ENCODE measurements at regions not wholly inside any gene's neighbourhood (a gene's known extent, or its start where the extent isn't known, plus 50 kb on each side); places are given as distances from the start of the nearest gene placed in this dataset.
"Not testable (repeated sequence)": the region's sequence is repeated elsewhere in the genome, so short reads cannot be mapped to it uniquely, and the experiment has no call there.

DNA sequence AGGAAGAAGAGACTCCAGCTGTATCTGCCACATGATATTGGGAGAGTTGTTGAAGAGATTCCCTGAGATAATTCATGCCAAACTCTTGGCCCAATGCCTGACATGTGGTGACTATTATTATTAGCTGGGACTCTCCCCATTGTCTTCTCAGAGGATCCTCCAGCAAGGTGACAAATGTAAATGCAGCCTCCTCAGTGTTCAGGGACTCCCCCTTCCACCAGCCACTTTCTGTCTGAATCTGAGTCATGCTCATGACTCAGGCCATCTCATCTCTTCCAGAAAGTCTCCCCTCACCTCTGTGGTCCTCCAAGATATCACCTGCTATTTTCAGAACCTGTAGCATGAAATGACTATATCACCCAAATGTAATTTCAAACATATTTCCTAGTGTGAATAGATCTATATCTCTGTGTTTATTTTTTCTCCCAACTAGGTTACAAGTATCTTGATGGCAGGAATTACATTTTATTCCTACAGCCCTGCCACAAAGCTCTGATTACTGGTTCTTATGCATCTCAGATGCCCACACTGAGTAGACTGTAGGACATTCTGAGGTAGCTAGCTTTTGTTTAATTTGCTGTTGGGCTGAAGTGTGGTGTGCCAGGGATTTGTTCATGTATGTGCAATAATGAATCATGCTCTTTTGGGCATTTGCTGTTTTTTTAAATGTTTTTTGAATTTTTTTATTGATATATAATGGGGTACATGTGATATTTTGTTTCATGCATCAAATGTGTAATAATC, 126.6 kb upstream of the IL12B start:
- no peak for DNase-seq

DNA sequence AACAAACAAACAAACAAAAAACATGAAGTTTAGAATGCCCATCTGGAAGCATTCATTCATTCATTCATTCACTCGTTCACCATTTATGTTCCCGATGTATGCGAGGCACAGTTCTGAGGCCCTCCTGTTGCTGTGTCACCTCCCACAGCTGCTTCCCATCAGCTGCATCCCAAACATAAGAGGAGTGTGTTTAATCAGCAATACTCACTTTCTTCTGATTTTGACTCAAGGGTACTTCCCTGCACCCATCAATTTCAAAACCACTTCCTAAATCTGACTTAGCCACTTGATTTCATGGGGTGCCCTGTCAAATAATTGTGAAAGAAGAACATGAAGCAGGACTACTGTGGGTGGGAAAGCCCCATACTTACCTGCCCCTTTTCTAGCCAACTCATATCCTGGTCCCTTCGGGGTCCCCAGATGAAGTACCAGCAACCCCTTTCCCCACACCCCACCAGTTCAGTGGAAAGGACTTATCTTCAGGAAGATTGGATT, 128.0 kb upstream of the IL12B start:
- no peak for DNase-seq

DNA sequence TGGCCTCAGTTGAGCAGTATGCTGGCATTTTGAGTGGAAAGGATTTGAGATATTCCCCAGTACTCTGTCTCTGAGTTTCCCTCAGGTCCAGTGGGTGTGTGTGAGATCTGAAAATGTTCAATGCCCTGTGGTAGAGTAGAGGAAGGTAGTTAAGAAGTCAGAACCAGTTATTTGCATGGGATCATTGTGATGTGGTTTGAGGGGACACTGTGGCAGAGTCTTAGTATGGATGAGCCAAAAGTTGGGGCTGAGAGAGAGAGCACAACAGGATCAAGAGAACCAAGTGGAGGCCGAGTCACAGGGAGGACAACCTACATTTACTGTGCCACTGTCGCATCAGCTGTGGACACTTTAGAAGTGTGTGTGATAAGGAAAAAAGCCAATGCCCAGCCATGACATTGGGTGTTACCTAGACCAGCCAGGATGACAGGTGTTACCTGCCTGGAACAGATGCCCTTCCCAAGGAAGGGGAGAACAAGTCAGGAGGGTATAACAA, 128.9 kb upstream of the IL12B start:
- no peak for DNase-seq

DNA sequence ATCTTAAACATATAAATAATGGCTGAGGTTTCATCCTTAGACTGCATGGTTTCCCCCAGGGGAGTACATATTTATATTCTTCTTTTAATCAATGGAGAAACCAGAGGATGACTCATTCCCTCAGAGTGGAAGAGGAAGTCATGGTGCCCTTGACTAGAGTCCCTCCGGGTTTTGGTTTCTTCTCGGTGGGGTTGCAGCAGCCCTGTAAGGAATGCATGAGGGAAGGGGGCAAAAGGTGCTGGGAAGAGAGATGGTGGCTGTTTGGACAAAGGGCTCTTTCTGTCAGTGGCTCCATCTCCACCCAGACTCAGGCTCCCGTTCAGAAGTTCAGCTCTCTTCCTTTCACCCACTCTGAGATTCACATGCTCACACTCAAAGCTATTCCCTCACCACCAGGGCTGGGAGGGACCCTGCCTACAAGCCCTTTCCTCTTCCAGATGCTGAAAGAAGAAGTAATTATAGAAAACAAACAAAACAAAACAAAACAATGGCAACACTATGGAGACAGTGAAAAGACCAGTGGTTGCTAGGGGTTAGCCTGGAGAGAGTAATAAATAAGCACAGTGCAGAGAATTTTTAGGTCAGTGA, 129.8 kb upstream of the IL12B start:
- DNase-seq = no peak

DNA sequence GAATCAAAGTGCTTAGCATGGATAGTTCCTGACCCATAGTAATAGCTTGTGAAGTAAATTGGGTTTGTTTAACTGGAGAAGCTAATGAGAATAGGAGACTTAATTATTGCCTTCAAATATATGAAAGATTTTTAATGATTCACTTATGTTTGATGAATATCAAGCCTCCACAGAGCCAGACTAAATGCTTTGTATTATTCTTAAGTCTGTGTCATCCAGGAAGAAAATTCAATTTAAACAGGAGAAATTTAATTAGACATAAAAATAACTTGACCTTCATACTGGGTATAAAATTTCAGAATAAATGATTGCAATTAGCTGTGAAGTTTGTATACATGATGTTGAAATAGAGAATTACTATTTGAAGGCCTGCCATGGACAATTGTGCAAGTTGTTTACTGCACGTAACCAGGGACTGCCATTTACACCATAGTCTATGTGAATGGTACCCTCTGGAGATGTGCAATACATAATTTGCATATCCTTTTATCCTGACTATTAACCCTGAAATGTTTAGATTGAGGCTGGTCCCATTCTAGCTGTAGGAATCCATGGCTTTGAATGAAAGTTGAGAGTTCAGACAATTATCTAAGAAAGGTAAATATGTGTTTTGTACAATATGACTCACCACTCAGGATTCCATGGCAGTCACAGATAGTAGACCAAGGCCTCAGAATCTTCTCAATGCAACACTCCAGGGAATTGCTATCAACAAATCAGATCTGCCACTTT, 133.5 kb upstream of the IL12B start:
- no peak for DNase-seq

DNA sequence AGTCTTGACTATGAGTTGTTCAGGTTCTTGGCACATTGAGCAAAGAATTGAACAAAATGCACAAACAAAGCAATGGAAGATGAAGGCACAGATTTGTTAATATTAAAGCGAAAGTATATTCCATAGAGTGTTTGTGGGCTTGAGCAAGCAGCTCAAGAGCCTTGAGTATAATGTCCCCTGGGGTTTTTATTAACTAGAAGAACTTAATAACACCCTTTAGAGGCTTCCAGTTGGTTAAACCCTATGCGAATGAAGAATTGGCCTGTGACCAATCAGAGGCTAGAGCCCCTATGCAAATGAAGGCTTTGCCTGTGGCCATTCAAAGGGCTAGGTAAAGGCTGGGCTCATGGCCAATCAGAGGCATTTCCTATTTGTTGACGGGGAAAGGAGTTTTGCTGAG, 135.3 kb upstream of the IL12B start:
- DNase-seq = no peak

DNA sequence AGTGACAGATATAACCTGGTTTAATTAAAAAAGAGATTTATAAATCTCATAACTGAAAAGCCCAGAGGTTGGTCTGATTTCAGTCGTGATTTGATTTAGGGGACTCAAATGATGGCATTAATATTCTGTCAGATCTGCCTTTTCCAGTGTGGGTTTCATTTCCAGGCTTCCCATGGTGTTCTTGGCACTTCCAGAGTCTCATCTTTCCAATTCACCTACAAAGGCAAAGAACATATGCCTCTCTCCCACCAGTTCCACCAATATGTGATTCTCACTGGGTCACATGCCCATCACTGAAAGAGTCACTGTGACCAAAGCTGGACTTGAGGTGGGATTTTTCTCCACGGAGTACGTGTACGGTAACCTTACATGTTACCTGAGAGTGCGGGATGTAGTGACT, 137.4 kb upstream of the IL12B start:
- DNase-seq = no peak

DNA sequence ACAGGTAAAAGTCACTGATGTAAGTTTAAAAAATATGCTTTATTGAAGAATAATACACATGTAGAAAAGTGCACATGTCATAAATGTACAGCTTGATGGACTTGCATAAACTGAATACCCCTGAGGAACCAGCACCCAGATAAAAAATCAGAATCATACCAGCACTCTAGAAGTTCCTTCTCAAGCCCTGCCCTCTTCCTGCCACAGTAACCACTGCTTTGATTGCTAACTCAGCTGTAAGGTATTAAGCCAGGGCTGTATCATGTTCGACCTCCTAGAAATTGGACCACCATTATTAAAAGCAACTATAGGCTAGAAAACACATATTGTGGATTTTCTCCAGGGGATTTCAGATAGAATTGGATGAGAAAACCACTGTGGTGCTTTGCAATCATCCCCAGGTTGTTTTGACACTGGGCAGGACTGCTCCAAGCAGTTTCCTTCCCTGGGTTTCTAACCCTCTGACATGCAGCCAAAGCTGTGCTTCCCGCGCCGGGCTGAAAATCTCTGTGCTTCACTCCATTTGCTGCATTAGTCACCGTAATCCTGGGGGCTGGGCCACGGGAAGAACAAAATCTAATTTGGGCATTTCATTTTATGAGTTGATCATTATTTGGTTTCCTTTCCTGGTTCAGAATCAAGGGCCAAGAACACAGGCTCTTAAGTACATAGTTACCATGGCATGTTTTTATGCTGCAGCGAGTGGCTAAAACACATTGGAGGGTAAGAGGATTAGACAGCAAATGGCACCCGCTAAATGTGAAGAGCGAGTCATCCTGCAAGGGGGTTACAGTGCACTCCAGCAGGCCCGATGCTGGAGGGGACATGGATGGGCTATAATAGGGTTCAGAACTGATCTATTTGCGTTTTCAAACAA, 139.4 kb upstream of the IL12B start:
- DNase-seq = no peak

DNA sequence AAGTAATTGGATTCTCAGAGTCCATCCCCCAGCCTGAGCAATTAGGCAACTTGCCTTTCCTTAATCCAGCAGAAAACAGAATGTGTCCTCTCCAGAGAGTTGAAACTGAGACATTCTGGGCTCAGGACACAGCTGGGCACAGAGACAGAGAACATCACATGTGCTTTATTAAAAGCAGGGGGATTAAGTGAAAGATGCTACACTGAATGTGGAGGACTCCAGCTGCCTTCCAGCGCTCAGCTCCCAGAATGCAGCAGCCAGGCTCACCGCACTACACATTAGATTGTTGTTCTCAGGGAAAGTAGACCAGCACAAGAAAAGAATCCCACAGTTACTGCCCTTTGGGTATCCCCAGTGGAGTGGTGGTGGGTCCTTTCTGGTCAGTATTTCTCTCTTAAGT, 141.6 kb upstream of the IL12B start:
- DNase-seq = no peak

DNA sequence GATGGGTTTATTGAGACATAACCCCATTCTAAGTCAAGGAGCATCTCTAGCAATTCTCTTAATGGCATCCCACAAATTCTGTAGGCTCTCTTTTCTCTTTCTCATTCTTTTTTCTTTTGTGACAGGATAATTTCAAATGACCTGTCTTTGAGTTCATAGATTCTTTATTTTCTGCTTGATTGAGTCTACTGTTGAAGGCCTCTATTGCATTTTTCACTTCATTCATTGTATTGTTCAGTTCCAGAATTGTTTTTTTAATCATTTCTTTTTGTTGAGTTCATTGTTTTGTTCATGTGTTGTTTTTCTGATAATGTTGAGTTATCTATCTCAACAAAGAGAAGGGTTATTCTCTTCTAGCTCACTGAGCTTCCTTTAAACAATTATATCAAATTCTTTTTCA, 144.7 kb upstream of the IL12B start:
- DNase-seq = no peak

DNA sequence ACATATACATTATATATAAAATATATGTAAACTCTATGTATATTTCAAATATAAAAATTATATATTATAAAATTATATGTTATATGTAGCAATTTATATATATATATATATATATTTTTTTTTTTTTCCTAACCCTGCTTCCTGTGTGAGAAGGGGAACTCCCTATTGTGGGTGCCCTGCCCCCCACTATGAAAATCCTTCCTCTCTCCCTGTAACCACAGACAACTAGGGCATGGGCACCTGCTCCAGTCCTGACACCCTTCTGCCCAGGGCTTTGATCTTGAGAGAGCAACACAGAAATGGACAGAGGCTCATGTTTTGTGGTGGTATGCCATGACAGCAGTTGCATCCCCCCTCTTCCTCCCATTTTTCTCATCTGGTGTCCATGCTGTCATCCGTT, 148.7 kb upstream of the IL12B start:
- no peak for DNase-seq

DNA sequence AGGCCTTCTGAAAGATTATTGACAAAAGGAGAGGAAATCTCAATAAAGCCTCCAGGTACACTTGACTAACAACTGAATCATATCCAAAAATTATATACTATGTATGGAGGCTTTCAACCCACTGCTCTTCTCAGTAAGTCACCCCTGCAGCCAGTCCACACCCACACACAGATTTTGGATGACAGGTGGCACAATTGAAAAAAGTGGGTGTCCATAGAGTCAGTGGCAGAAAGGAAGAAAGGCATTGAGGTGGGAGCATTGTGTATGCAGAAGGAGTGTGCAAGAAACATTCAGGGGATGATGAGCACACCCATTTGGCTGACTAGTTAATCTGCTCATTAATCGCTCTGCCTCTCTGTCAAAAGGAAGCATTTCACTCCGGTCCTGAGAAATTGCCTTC, 150.6 kb upstream of the IL12B start:
- DNase-seq = no peak

DNA sequence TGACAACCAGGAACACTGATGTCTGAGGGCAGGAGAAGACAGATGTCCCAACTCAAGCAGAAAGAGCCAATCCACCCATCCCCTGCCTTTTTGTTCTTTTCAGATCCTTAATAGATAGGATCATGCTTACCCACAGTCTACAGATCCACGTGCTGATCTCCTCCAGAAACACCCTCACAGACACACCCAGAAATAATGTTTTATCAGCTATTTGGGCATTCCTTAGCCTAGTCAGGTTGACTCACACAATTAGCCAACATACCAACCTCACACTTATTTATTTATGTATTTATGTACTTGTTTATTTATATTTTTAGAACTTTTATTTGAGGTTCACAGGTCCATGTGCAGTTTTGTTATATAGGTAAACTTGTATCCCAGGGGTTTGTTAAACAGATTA, 151.5 kb upstream of the IL12B start:
- DNase-seq = no peak

DNA sequence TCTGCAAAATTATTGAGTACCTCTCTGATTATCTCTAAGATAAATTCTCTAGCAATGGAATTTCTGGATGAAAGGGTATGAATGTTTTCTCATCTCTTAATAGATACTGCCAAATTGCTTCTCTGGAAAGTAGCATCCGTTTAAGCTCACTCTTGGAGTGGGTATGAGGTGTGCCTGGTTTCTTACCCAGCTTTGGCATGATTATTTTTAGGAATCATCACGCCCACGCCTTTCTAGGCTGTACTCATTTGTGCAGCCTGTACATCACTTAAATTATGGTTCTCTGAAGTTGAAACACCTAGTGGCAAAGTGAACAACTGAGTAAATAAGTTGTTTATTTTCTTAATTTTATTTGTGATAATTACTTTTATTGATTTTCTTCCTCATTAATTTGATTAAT, 156.5 kb upstream of the IL12B start:
- DNase-seq = no peak

DNA sequence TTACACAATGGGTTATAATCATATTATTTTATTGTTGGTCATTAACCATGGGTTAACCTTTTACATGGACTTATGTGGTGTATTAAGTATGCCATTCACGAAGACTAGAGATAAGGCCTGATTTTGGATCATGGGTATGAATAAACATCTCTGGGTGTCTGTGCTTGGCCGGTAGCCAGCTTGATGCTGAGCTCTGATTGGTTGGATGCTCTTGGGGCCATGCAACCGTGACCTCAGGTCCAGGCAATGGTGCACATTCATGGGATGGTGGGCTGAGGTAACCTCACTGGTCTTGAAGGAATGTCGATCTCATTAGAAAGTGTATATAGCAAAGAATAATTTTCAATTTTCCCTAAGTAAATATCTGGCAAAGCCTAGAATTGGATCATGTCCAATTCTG, 158.2 kb upstream of the IL12B start:
- DNase-seq = no peak

DNA sequence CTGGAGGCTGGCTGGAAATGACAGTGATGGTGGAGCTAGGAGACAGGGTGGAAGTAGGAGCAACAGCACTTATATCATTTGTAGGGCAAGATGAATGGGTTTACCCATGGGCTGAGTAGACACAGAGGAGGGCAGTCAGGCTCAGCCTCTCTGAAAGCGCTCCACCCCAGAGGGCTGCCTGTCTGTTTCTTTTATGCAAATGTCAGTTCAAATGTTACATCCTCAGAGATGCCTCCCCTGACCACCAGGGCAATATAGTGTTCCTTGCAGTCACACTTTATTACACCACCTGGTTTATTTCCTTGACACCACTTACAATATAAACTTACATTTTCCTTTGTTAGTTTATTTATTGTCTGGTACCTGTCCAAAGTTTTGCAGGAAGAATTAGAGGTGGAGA, 159.5 kb upstream of the IL12B start:
- DNase-seq = no peak

DNA sequence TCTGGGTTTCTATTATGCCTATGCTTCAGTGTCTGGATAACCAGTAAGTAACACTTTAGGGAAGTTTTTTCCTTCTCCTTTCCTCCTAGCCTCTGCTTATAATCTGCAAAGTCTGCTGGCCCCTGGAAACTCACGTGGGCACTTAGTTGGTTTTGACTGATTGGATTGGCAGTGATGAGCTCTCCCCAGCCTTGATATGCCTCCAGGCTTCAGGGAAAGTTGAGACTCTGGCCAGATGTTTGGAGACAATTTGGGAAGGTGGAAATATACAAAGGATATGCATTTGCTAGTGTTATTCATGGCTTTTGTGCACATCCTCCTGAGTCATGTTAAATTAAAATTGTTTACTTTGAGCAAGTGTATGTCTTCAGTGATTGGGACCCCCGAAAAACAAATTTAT, 160.2 kb upstream of the IL12B start:
- DNase-seq = no peak

DNA sequence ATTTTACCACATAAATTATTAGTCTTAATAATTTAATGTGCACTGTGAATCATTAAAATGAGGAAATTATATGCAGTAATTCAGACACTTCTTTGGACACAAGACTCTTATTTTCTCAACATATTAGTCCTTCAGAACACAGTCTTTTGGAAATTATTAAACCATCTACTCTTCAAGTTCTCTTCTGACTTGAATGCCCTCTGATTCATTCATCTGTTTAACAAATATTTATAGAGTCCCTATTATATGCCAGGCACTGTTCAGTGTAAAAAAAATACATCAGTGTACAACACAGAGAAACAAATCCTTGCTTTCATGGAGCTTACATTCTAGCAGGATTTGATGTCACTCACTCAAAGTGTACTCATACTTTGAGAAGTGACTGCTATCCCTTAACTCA, 163.4 kb upstream of the IL12B start:
- no peak for DNase-seq

DNA sequence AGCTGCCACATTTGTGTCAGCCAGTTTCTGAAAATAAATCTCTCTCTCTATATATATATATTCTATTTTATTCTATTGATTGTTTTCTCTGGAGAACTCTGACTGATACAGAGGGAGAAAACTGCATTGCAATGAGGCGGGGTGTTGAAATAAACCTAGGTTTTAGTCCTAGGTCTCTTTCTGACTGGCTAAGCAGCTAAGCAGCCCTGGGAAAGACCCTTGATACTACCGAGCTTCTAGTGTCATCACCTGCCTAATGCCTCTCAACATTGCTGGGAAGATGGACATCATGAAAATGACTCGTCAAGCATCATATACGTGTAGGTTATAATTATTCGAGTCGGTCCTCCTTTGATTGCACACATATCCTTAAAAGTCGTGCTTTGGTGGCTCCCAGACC, 166.5 kb upstream of the IL12B start:
- no peak for DNase-seq

DNA sequence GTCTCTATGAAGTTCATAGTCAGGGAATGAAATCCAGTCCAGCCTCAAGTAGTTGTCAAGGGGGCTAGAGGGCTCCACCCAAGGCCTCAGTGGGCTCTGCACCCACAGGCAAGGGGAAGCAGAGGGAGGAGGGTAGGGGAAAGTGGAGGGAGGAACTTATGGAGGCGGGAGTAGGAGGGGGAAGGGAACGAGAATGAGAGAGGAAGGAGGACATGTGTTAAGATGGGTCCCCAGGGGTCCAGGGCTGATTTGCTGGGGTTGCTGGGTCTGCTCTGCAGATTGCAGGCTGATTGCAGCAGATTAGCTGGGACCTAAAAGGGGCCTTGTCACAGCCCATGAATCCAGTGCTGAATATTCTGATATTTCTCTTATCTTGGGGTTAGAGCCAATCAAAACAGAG, 166.9 kb upstream of the IL12B start:
- no peak for DNase-seq

DNA sequence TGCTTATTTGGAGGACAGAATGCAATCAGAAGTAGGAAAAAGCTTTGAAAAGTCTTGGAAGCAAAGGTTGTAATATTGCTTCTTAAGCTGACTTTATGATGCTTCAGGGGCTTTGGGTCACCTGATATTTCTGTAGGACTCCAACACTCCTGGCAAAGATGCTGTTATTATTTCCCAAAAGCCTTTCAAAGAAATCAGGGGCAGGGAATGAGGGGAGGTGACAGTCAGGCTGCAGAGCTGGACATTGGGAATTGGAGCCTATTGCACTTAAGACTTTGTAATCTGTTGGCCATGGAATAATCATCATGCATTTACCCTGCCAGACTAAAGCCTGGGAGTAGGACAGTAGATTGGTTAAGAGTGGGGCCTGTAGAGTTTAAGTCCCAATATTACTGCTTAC, 168.3 kb upstream of the IL12B start:
- no peak for DNase-seq

DNA sequence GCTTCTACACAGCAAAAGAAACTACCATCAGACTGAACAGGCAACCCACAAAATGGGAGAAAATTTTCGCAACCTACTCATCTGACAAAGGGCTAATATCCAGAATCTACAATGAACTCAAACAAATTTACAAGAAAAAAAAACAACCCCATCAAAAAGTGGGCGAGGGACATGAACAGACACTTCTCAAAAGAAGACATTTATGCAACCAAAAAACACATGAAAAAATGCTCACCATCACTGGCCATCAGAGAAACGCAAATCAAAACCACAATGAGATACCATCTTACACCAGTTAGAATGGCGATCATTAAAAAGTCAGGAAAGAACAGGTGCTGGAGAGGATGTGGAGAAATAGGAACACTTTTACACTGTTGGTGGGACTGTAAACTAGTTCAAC, 171.8 kb upstream of the IL12B start:
- not testable (repeated sequence) for DNase-seq

DNA sequence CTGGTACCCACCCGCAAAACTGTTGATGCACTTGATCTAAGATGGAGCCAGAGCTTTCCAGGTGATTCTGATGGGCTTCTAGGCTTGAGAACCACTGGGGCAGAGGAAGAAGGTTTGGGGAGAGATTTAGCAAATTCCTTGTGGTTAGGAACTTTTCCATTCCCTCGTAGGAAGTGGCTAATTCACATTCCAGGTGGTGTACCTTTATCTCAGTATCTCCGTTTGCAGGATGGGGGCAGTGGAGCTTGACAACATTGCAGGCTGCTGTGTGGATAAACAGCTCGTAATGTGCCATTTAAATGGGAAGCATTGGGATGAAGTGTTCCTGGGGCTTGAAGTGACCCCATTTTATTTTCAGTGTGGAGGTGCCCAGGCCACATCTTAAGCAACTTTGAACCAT, 172.9 kb upstream of the IL12B start:
- DNase-seq = no peak
